Activated CD8-positive, alpha-beta memory T cell treated with anti-CD3 and anti-CD28 coated beads, Interleukin-2, amount 50 U/mL, for 24 hours (primary cell): ENCODE measurements at regions not wholly inside any gene's neighbourhood (a gene's known extent, or its start where the extent isn't known, plus 50 kb on each side); places are given as distances from the start of the nearest gene placed in this dataset.

ENCODE experiments used
- DNase-seq: peaks from one replicate; pipeline ENCODE4 v3.0.0-alpha.2; 2020; ENCODE audit errors: extremely low read depth

GRCh38 chr4:188822698-188823097, 683.5 kb downstream of the TRIML1 start:
- DNase-seq, result no peak

GRCh38 chr4:188824553-188824952, 685.3 kb downstream of the TRIML1 start:
- no peak for DNase-seq

- DNase-seq, result no peak
These were observed 687.2 kb downstream of the TRIML1 start for GRCh38 chr4:188826393-188826792.

- no peak for DNase-seq
These were observed 700.5 kb downstream of the TRIML1 start for GRCh38 chr4:188839704-188840103.

GRCh38 chr4:188841523-188841922, 702.3 kb downstream of the TRIML1 start:
- no peak for DNase-seq

- DNase-seq, result no peak
These were observed 715.2 kb downstream of the TRIML1 start for GRCh38 chr4:188854436-188854835.

- DNase-seq, result no peak
These were observed 719.5 kb downstream of the TRIML1 start for GRCh38 chr4:188858696-188859095.

- DNase-seq, result no peak
These were observed 725.5 kb downstream of the TRIML1 start for GRCh38 chr4:188864741-188865140.

- no peak for DNase-seq
These were observed 728.6 kb downstream of the TRIML1 start for GRCh38 chr4:188867796-188868195.

- DNase-seq, result no peak
These were observed 730.3 kb downstream of the TRIML1 start for GRCh38 chr4:188869581-188869980.

GRCh38 chr4:188872809-188873208, 733.6 kb downstream of the TRIML1 start:
- no peak for DNase-seq

- DNase-seq, result no peak
These were observed 737.6 kb downstream of the TRIML1 start for GRCh38 chr4:188876881-188877280.

- DNase-seq, result no peak
These were observed 740.4 kb downstream of the TRIML1 start for GRCh38 chr4:188879598-188879997.

- no peak for DNase-seq
These were observed 748.7 kb downstream of the TRIML1 start for GRCh38 chr4:188887905-188888304.

GRCh38 chr4:188892837-188893236, 753.6 kb downstream of the TRIML1 start:
- DNase-seq, result no peak

- DNase-seq, result no peak
These were observed 764.7 kb downstream of the TRIML1 start for GRCh38 chr4:188903986-188904385.

GRCh38 chr4:188904617-188905016, 765.4 kb downstream of the TRIML1 start:
- DNase-seq, result no peak

GRCh38 chr4:188905248-188905647, 766.0 kb downstream of the TRIML1 start:
- DNase-seq, result no peak

GRCh38 chr4:188911199-188911598, 772.0 kb downstream of the TRIML1 start:
- DNase-seq, result no peak

- DNase-seq, result no peak
These were observed 772.5 kb downstream of the TRIML1 start for GRCh38 chr4:188911707-188912106.

GRCh38 chr4:188915175-188915574, 775.9 kb downstream of the TRIML1 start:
- no peak for DNase-seq

- DNase-seq, result no peak
These were observed 779.5 kb downstream of the TRIML1 start for GRCh38 chr4:188918787-188919186.

- no peak for DNase-seq
These were observed 791.6 kb downstream of the TRIML1 start for GRCh38 chr4:188930822-188931221.

- no peak for DNase-seq
These were observed 795.2 kb downstream of the TRIML1 start for GRCh38 chr4:188934320-188934962.
